ENCODE measurements at regions not wholly inside any gene's neighbourhood (a gene's known extent, or its start where the extent isn't known, plus 50 kb on each side); places are given as distances from the start of the nearest gene placed in this dataset.

DNA sequence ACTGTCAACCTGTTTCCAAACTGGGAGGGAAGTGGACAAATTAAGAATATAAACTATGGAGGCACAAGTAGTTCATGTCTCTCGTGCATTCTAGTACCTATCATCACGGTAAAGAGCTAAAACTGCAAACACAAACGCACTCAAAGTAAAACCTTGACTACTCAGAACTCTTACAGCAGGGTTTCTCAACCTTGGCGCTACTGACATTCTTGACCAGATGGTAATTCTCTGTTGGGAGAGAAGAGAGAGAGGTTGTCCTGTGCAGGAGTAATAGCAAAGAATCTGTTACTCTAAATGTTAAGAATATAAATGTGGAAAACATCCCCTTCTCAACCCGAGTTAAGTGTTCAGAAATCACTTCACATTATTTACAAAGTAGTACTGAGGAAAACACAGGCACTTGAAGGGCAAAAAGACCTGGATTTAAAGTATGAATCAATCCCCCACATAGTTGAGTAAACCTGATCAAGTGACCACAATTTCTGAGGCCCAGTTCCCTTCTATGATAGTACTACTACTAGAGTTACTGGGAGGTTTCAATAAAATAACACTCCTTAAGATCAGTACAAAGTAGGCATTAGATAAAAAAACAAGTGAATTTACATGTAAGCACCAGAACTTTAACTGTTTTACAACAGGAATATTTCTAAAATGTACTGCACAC is 73.1 kb upstream of the ARHGAP32 start:
- H3K36me3 Mint-ChIP-seq, result peaks cover 8% of the 10 kb centered on the region
- H3K4me3 Mint-ChIP-seq, result no peak overlapping the region
- peaks cover 11% of the 10 kb centered on the region for H3K27me3 Mint-ChIP-seq
- ATAC-seq, result no peak
- H3K9me3 Mint-ChIP-seq, result no peaks in the 10 kb centered on the region
- no peak overlapping the region for H3K27ac Mint-ChIP-seq
- H3K4me1 Mint-ChIP-seq, result no peaks in the 10 kb centered on the region

DNA sequence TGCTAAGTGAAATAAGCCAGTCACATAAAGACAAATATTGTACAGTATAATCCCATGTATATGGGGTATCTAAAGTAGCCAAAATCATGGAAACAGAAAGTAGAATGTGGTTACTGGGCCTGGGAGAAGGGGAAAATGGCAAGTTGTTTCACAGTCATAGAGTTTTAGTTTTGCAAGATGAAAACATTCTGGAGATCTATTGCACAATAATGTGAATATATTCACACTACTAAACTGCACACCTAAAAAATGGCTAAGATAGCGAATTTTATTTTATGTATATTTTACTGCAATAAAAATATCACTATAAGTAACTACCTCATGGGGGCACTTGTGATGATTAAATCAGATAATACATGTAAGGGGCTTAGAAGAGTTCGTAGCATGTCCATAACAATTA is 72.0 kb upstream of the ARHGAP32 start:
- no peak overlapping the region for H3K4me3 Mint-ChIP-seq
- H3K36me3 Mint-ChIP-seq, result peaks cover 8% of the 10 kb centered on the region
- no peak for ATAC-seq
- H3K27me3 Mint-ChIP-seq, result peaks cover 10% of the 10 kb centered on the region
- H3K4me1 Mint-ChIP-seq, result no peaks in the 10 kb centered on the region
- H3K9me3 Mint-ChIP-seq, result no peaks in the 10 kb centered on the region
- H3K27ac Mint-ChIP-seq, result no peak overlapping the region

DNA sequence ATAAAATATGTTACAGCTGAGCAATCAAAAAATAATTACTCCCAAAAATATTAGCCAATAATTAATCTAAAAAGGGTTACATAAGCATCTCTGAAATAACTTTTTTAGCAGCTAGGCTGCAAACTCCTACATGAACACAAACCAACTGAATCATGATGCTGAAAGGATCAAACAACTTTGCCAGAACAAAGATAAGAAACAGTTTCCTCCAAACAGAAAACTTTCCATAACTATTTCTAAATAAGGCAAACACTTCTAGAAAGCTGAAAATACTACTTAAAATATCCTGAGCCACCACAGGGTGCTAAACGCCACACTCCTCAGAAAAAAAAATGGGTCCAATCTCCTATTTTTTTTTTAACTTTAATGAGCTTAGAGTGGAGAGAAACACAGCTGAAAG is 68.6 kb upstream of the ARHGAP32 start:
- Mint-ChIP-seq H3K4me3 (no peak overlapping the region), H3K36me3 (peaks cover 8% of the 10 kb centered on the region), H3K27me3 (peaks cover 10% of the 10 kb centered on the region), H3K27ac (no peak overlapping the region), H3K9me3 (no peaks in the 10 kb centered on the region), H3K4me1 (no peaks in the 10 kb centered on the region)
- ATAC-seq, result no peak

DNA sequence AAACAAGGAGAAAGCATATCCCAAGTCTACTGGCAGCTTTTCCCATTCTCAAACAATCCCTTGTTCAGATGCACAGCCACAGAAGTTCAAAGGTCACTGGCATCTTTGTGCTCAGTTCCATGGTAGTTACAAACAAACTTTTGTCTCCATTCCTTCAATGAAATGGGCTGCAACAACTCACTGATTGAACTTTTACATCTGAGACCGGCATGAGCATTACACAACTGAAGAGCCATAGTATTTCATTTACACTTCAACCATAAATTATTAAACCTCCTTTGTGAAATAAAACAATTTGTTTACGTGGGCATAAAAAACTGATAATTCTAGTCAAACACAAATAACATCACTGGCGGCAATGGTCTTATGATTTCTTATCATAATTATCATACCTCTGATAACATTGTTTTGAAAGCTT is 67.8 kb upstream of the ARHGAP32 start:
- Mint-ChIP-seq H3K36me3 (peaks cover 8% of the 10 kb centered on the region), H3K27me3 (peaks cover 10% of the 10 kb centered on the region), H3K27ac (no peak overlapping the region), H3K4me3 (no peak overlapping the region), H3K9me3 (no peaks in the 10 kb centered on the region), H3K4me1 (no peaks in the 10 kb centered on the region)
- ATAC-seq, result no peak

DNA sequence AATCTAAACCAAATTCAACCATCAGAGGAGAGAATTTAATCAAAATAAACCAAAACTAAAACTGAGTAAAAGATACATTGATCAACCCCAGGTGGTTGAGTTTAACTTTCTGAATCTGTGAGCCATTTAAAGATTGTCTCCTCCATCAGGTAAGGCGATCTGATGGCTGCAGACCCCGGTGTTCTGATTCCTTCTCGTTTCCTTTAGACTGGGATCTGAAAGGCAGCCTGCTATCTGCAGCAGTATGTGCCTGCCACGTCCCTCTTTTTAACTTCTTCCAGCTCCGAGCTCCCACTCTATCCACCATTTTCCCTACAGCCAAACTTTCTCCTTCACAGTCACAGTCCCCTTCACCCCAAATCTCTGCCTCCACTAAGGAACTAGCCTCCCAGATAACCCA is 66.1 kb upstream of the ARHGAP32 start:
- ATAC-seq, result no peak
- peaks cover 6% of the 10 kb centered on the region for H3K36me3 Mint-ChIP-seq
- no peak overlapping the region for H3K27ac Mint-ChIP-seq
- peaks cover 4% of the 10 kb centered on the region for H3K27me3 Mint-ChIP-seq
- no peak overlapping the region for H3K4me3 Mint-ChIP-seq
- H3K4me1 Mint-ChIP-seq, result no peaks in the 10 kb centered on the region
- no peaks in the 10 kb centered on the region for H3K9me3 Mint-ChIP-seq

DNA sequence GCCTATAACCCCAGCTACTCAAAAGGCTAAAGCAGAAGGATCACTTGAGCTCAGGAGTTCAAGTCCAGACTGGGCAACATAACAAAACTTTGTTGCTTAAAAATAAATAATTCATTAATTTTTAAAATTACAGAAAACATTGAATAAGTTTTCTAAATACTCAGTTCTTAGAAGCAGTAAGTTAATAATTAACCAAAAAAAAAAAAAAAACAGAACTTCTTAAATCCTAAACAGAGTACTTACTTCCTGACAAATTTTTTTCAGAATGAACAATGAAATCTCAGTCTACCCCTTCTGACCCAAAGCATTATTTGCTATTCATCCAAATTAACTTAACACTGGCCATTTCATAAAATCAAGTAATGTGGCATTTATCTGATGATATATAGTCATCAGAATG is 65.4 kb upstream of the ARHGAP32 start:
- no peak overlapping the region for H3K27ac Mint-ChIP-seq
- H3K9me3 Mint-ChIP-seq, result no peaks in the 10 kb centered on the region
- H3K27me3 Mint-ChIP-seq, result no peaks in the 10 kb centered on the region
- no peak overlapping the region for H3K4me3 Mint-ChIP-seq
- ATAC-seq, result no peak
- no peaks in the 10 kb centered on the region for H3K4me1 Mint-ChIP-seq
- H3K36me3 Mint-ChIP-seq, result no peaks in the 10 kb centered on the region

DNA sequence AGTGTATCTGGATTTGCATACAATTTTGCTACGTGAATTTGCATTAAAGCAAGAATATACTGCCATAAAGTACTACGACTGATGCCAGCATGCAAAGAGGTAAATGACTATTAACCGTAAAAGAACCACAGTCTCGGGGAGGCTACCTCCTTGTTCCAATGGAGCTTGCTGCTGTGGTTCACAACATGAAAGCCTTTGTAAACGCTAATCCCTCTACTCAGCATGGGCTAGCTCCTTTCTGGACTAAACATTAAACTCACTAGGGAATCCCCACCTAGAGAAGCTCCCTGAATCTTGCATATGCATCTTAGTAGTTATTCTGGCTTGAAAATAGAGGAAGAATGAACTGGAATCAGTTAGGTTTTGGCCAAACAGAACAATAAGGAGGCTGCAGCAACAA is 60.5 kb upstream of the ARHGAP32 start:
- no peak overlapping the region for H3K27ac Mint-ChIP-seq

DNA sequence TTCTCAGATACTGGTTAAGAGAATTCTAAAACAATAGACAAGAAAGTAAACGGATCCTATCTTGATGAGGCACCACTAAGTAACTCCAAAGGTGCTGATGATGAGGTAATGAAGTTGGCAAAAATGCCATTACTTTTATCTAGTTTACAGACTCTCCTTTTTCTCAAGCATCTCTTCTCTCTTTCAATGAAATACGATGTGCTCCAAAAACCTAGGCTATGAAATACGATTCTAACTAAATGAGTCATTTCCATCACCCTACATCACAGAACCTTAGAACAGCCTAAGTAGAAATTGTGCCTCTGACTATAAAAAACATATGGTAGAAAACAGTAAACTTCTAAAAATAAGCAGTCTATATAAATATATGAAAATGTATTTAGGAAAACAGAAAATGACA is 58.9 kb upstream of the ARHGAP32 start:
- H3K9me3 Mint-ChIP-seq, result no peaks in the 10 kb centered on the region
- no peaks in the 10 kb centered on the region for H3K36me3 Mint-ChIP-seq
- no peaks in the 10 kb centered on the region for H3K4me1 Mint-ChIP-seq
- H3K4me3 Mint-ChIP-seq, result no peak overlapping the region
- ATAC-seq, result no peak
- no peak overlapping the region for H3K27ac Mint-ChIP-seq
- H3K27me3 Mint-ChIP-seq, result no peaks in the 10 kb centered on the region

More for the DNA sequence above, 60.5 kb upstream of the ARHGAP32 start:
- no peaks in the 10 kb centered on the region for H3K4me1 Mint-ChIP-seq
- no peak overlapping the region for H3K4me3 Mint-ChIP-seq
- H3K36me3 Mint-ChIP-seq, result no peaks in the 10 kb centered on the region
- no peaks in the 10 kb centered on the region for H3K27me3 Mint-ChIP-seq
- H3K9me3 Mint-ChIP-seq, result no peaks in the 10 kb centered on the region
- ATAC-seq, result no peak

DNA sequence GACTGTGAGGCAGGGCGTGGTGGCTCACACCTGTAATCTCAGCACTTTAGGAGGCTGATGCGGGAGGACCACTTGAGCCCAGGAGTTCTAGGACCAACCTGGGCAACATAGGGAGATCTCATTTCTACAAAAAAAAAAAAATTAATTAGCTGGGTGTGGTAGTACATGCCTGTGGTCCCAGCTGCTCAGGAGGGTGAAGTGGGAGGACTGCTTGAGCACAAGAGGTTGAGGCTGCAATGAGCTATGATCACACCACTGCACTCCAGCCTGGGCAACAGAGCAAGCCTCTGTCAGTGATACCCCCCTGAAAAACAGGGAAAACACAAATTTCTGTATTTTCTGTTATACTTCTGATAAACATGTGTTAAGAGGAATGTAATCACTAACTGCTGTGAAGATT is 57.8 kb upstream of the ARHGAP32 start:
- Mint-ChIP-seq H3K36me3 (no peaks in the 10 kb centered on the region), H3K4me3 (no peak overlapping the region), H3K27me3 (no peaks in the 10 kb centered on the region), H3K4me1 (no peaks in the 10 kb centered on the region), H3K27ac (no peak overlapping the region), H3K9me3 (no peaks in the 10 kb centered on the region)
- no peak for ATAC-seq

DNA sequence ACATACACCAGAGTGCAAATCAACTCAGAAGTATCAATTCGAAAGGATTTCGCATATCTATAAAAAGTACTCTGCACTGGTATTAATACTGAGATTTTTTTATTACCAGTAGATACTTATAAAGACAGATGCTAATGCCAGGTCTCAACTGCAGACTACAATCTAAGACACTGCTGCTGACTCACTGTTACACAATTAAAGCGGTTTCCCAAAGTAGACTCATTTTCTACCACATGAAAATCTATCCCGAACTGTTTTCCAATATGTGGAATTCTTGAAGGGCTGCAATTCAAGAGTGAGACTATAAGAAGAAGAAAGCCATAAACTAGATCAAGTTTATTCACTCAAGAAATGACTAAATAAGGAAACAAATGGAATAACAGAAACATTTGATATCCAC is 57.2 kb upstream of the ARHGAP32 start:
- H3K4me1 Mint-ChIP-seq, result no peaks in the 10 kb centered on the region
- H3K27ac Mint-ChIP-seq, result no peak overlapping the region
- H3K27me3 Mint-ChIP-seq, result no peaks in the 10 kb centered on the region
- ATAC-seq, result no peak
- no peaks in the 10 kb centered on the region for H3K9me3 Mint-ChIP-seq
- no peak overlapping the region for H3K4me3 Mint-ChIP-seq
- H3K36me3 Mint-ChIP-seq, result no peaks in the 10 kb centered on the region

DNA sequence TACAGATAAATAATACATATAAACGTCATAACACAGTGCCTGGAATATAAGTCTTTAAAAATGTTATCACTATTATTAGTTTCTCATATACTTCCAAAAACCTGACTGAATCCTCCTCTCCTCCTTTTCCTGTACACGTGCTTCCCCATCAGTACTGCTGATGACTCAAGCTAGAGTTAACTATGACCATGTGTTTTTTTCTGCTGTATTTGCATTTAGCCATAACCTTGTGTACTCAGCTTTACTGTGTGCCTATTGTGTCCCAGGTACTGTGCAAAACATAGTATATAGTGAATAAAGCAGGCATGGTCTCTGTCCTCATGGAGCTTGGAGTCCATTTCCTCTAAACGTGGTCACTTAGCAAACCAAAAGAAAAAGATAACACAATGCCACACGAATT is 56.5 kb upstream of the ARHGAP32 start:
- Mint-ChIP-seq H3K27ac (no peak overlapping the region), H3K27me3 (no peaks in the 10 kb centered on the region), H3K4me1 (no peaks in the 10 kb centered on the region), H3K9me3 (no peaks in the 10 kb centered on the region), H3K36me3 (no peaks in the 10 kb centered on the region), H3K4me3 (no peak overlapping the region)
- no peak for ATAC-seq

DNA sequence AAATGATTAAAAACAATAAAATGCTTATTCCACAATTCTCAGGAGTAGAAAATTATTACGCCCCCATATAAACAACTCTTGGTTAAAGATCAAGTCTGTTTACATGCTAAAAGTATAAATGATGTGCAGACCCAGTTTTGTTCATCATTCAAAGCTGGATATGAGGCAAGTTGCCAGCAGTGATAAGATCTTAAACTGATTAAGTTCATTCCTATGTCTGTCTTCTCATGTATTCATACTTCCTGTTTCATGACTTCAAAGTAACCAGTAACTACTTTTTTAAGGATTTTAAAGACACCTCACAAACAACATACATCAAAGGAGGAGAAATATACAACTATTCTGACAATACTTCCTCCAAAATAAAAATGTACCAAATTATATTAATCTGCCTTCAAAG is 55.0 kb upstream of the ARHGAP32 start:
- no peaks in the 10 kb centered on the region for H3K9me3 Mint-ChIP-seq
- no peak for ATAC-seq
- no peaks in the 10 kb centered on the region for H3K27me3 Mint-ChIP-seq
- H3K4me1 Mint-ChIP-seq, result no peaks in the 10 kb centered on the region
- H3K36me3 Mint-ChIP-seq, result no peaks in the 10 kb centered on the region
- no peak overlapping the region for H3K27ac Mint-ChIP-seq
- no peak overlapping the region for H3K4me3 Mint-ChIP-seq

DNA sequence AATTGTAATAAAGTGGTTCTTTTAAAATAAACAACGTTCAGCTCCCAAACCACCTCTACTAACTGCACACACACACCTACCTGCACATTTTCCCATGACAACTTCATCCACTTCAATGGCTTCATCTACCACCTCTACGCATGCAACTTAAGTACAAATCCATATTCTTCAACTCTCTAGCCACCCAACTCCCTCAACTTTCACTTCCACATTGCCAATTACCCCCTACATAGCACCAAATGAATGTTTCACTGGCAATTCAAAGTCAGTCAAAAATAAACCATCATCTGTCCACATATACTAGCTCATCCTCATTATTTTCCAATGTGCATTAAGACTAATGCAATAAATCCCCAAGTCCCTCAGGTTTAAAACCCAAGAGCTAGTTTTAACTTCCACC is 50.7 kb upstream of the ARHGAP32 start:
- H3K4me1 Mint-ChIP-seq, result no peaks in the 10 kb centered on the region
- no peak for ATAC-seq
- no peak overlapping the region for H3K27ac Mint-ChIP-seq
- no peaks in the 10 kb centered on the region for H3K36me3 Mint-ChIP-seq
- no peaks in the 10 kb centered on the region for H3K27me3 Mint-ChIP-seq
- H3K4me3 Mint-ChIP-seq, result no peak overlapping the region
- H3K9me3 Mint-ChIP-seq, result no peaks in the 10 kb centered on the region
